ENCODE measurements at regions not wholly inside any gene's neighbourhood (a gene's known extent, or its start where the extent isn't known, plus 50 kb on each side); places are given as distances from the start of the nearest gene placed in this dataset. TPM values are rescaled to one million over a fixed set of nuclear protein-coding genes. Genes with fewer than 3 reads are reported as not detected.

GRCh38 chrX:140949233-140949632, 53.2 kb upstream of the SPANXB1 start:
- Histone ChIP-seq H3K4me1 (ENCODE audit: control insufficient read depth, insufficient read depth, low read length) (no peaks in the 10 kb centered on the region), H3K27me3 (ENCODE audit: control insufficient read depth, insufficient read depth, low read length) (no peaks in the 10 kb centered on the region), H3K4me3 (ENCODE audit: low read depth in 2 of 2, low read length in 2 of 2) (no peak overlapping the region), H3K27ac (ENCODE audit: low read length) (no peak overlapping the region), H3K36me3 (ENCODE audit: control insufficient read depth, insufficient read depth, low read length) (no peaks in the 10 kb centered on the region), H3K9me3 (ENCODE audit: control insufficient read depth, insufficient read depth, low read depth, low read length) (no peaks in the 10 kb centered on the region)
- intact Hi-C loops (cut with micrococcal nuclease; ENCODE audit: unreplicated experiment) (no loop called here), in situ Hi-C loops (cut with HindIII; ENCODE audit: low pct_unique_long_range_greater_than_20kb, low sequenced_read_pairs) (no loop called here)
- no peak for DNase-seq (ENCODE audit: low read depth, low spot score)
- BruUV-seq (replicated peaks): no TSS peak
- no peak for ATAC-seq
- POLR2A ChIA-PET: no interaction called here
- TF ChIP-seq REST (IDR thresholded peaks at IDR 0.05; ENCODE audit: insufficient read depth in 1 of 2, low read depth in 2 of 2, low read length in 1 of 2) (no peak), POLR2AphosphoS5 (IDR thresholded peaks at IDR 0.05; ENCODE audit: low read depth, low read length) (no peak), CTCF (IDR thresholded peaks at IDR 0.05) (no peak), SIN3A (IDR thresholded peaks at IDR 0.05; ENCODE audit: borderline replicate concordance, insufficient read depth, low read depth, low read length) (no peak), TCF7L2 (IDR thresholded peaks at IDR 0.05; ENCODE audit: low read depth, low read length) (no peak)
- CTCF ChIA-PET: no interaction called here

Small RNA genes in the stretch of these regions (microRNA-seq; reads per million reads assigned to microRNA genes)
- gene MIR320D2 (ENCODE audit: unreplicated experiment): not detected
